SK-N-SH (cell line): ENCODE measurements at regions not wholly inside any gene's neighbourhood (a gene's known extent, or its start where the extent isn't known, plus 50 kb on each side); places are given as distances from the start of the nearest gene placed in this dataset.

Experiments used
- CTCF ChIA-PET: fragments of 300-600, 350-600 bp; formaldehyde crosslinking; extraction: SDS; loops from one replicate; lab custom pipeline; 2021; lab: Yijun Ruan, JAX
- POLR2A ChIA-PET: fragments of 350-600 bp; sonication (Branson Sonifier 250); formaldehyde crosslinking; extraction: SDS; loops from one replicate; lab custom pipeline; 2020; ENCODE audit warnings: antibody characterized with exemption, inconsistent platforms; lab: Yijun Ruan, JAX
- DNase-seq: peaks from one replicate; pipeline ENCODE4 v3.0.0; 2012
- H2AFZ ChIP-seq: fragments of 200-600 bp; sonication (generic); 2 replicates; pipeline ENCODE4 v1.8.1; 2016; ENCODE audit warnings: antibody characterized with exemption, mild to moderate bottlenecking, low read depth
- H3F3A ChIP-seq: fragments of 200-600 bp; sonication (generic); replicated peaks from 2 replicates; pipeline ENCODE3; 2016; ENCODE audit warnings: antibody characterized with exemption, mild to moderate bottlenecking; ENCODE audit not compliant: insufficient read depth
- H3K27ac ChIP-seq, 2 experiments: fragments of 200-500 bp in 1 of 2; fragments of 200-600 bp in 1 of 2; sonication (Bioruptor generic) in 1 of 2; sonication (generic), shearing (Covaris generic) in 1 of 2; 2 replicates each; pipeline versions ENCODE4 v1.5.1 to v1.6.1; 2014 to 2016; ENCODE audit warnings: low read depth in 2 of 2, inconsistent platforms in 1 of 2, low read length in 1 of 2, mild to moderate bottlenecking in 1 of 2, mixed read lengths in 1 of 2
- H3K27me3 ChIP-seq: fragments of 200-600 bp; sonication (generic), shearing (Covaris generic); 2 replicates; pipeline ENCODE4 v1.6.1; 2016; ENCODE audit warnings: mixed run types; ENCODE audit not compliant: insufficient read depth
- H3K36me3 ChIP-seq, 2 experiments: fragments of 200-500 bp in 1 of 2; fragments of 200-600 bp in 1 of 2; sonication (Bioruptor generic) in 1 of 2; sonication (generic) in 1 of 2; replicated peaks in 1 of 2; 2 replicates each; pipeline versions ENCODE3 to v1.5.1; 2014 to 2016; ENCODE audit warnings: low read length in 1 of 2, mild to moderate bottlenecking in 1 of 2; ENCODE audit not compliant: insufficient read depth in 2 of 2, control insufficient read depth in 1 of 2
- H3K4me1 ChIP-seq, 2 experiments: fragments of 200-500 bp in 1 of 2; fragments of 200-600 bp in 1 of 2; sonication (Bioruptor generic) in 1 of 2; sonication (generic), shearing (Covaris generic) in 1 of 2; 2 replicates each; pipeline versions ENCODE4 v1.5.1 to v1.6.1; 2014 to 2016; ENCODE audit warnings: low read depth in 1 of 2, low read length in 1 of 2, mixed run types in 1 of 2; ENCODE audit not compliant: insufficient read depth in 2 of 2, control insufficient read depth in 1 of 2
- H3K4me2 ChIP-seq: fragments of 200-600 bp; sonication (generic), shearing (Covaris generic); 2 replicates; pipeline ENCODE4 v1.6.1; 2017; ENCODE audit warnings: mixed run types
- H3K4me3 ChIP-seq, 2 experiments: fragments of 200-500 bp in 1 of 2; fragments of 200-600 bp in 1 of 2; sonication (Bioruptor generic) in 1 of 2; sonication (generic), shearing (Covaris generic) in 1 of 2; 2 replicates each; pipeline versions ENCODE4 v1.5.1 to v1.8.1; 2014 to 2016; ENCODE audit warnings: low read depth in 2 of 2, inconsistent platforms in 1 of 2, low read length in 1 of 2, mild to moderate bottlenecking in 1 of 2, mixed read lengths in 1 of 2, moderate library complexity in 1 of 2
- H3K79me2 ChIP-seq: fragments of 200-600 bp; sonication (generic); 2 replicates; pipeline ENCODE4 v1.8.1; 2017; ENCODE audit warnings: mild to moderate bottlenecking; ENCODE audit not compliant: insufficient read depth
- H3K9ac ChIP-seq: fragments of 200-600 bp; sonication (generic); 2 replicates; pipeline ENCODE4 v1.6.1; 2017; ENCODE audit warnings: mixed run types
- H3K9me2 ChIP-seq: fragments of 200-600 bp; sonication (generic); 2 replicates; pipeline ENCODE4 v1.6.1; 2017; ENCODE audit warnings: mixed run types
- H3K9me3 ChIP-seq: fragments of 200-600 bp; sonication (generic); 2 replicates; pipeline ENCODE4 v1.6.1; 2017; ENCODE audit warnings: mixed run types, mild to moderate bottlenecking, moderate library complexity
- H4K20me1 ChIP-seq: fragments of 200-600 bp; sonication (generic); 2 replicates; pipeline ENCODE4 v1.6.1; 2017; ENCODE audit warnings: mild to moderate bottlenecking, mixed run types; ENCODE audit not compliant: insufficient read depth
- EP300 ChIP-seq, 2 experiments: IDR thresholded peaks; 2 replicates each; pipeline versions ENCODE4 v1.4.0 to v1.6.1; 2012; ENCODE audit warnings: borderline replicate concordance in 1 of 2, low read depth in 1 of 2, low read length in 1 of 2
- EZH2phosphoT487 ChIP-seq: fragments of 200-600 bp; sonication (generic); IDR thresholded peaks from 2 replicates; pipeline ENCODE4 v1.6.1; 2017; ENCODE audit warnings: low read depth, mixed run types, mild to moderate bottlenecking, antibody characterized with exemption, moderate library complexity, borderline replicate concordance
- GABPA ChIP-seq: IDR thresholded peaks from 2 replicates; pipeline ENCODE4 v1.4.0; 2012; ENCODE audit warnings: low read depth, mild to moderate bottlenecking
- JUND ChIP-seq: IDR thresholded peaks from 2 replicates; pipeline ENCODE4 v1.4.0; 2012
- NFIC ChIP-seq: IDR thresholded peaks from 2 replicates; pipeline ENCODE4 v1.4.0; 2012; ENCODE audit warnings: borderline replicate concordance
- PBX3 ChIP-seq: IDR thresholded peaks from 2 replicates; pipeline ENCODE4; 2012
- RAD21 ChIP-seq: IDR thresholded peaks from 2 replicates; pipeline ENCODE4 v1.6.1; 2012; ENCODE audit warnings: mild to moderate bottlenecking, low read length
- REST ChIP-seq: IDR thresholded peaks from 2 replicates; pipeline ENCODE4 v1.6.1; 2012; ENCODE audit warnings: mild to moderate bottlenecking, low read depth, low read length, moderate library complexity
- RFX5 ChIP-seq: IDR thresholded peaks from 2 replicates; pipeline ENCODE4 v1.6.1; 2012; ENCODE audit warnings: mild to moderate bottlenecking, improper control_type of control experiment, low read length
- RXRA ChIP-seq: IDR thresholded peaks from 2 replicates; pipeline ENCODE4 v1.4.0; 2012; ENCODE audit warnings: low read depth, mild to moderate bottlenecking, borderline replicate concordance
- SMC3 ChIP-seq: IDR thresholded peaks from 2 replicates; pipeline ENCODE4 v1.6.1; 2012; ENCODE audit warnings: low read depth, low read length, improper control_type of control experiment
- TEAD4 ChIP-seq: IDR thresholded peaks from 2 replicates; pipeline ENCODE4 v1.4.0; 2012; ENCODE audit warnings: mild to moderate bottlenecking, borderline replicate concordance; ENCODE audit not compliant: insufficient read depth
- YY1 ChIP-seq: IDR thresholded peaks from 2 replicates; pipeline ENCODE4 v1.4.0; 2012; ENCODE audit warnings: low read depth, mild to moderate bottlenecking
- WGBS: methylation state at CpG from one replicate; pipeline ENCODE4 v1.1.6; 2017; ENCODE audit warnings: low lambda C conversion rate; 5-methylcytosine and 5-hydroxymethylcytosine counted together
- TF ChIP-seq, protein P1 (sequence below): fragments of 200-600 bp; sonication (generic); IDR thresholded peaks from 2 replicates; pipeline ENCODE4 v1.6.1; 2017; ENCODE audit warnings: antibody characterized with exemption, mild to moderate bottlenecking, moderate library complexity
- TF ChIP-seq, protein P2 (sequence below): fragments of 150-350 bp; IDR thresholded peaks from 2 replicates; pipeline ENCODE4 v1.6.1; 2016; ENCODE audit warnings: mild to moderate bottlenecking, low read depth, low read length

- TF ChIP-seq, protein P1, sequence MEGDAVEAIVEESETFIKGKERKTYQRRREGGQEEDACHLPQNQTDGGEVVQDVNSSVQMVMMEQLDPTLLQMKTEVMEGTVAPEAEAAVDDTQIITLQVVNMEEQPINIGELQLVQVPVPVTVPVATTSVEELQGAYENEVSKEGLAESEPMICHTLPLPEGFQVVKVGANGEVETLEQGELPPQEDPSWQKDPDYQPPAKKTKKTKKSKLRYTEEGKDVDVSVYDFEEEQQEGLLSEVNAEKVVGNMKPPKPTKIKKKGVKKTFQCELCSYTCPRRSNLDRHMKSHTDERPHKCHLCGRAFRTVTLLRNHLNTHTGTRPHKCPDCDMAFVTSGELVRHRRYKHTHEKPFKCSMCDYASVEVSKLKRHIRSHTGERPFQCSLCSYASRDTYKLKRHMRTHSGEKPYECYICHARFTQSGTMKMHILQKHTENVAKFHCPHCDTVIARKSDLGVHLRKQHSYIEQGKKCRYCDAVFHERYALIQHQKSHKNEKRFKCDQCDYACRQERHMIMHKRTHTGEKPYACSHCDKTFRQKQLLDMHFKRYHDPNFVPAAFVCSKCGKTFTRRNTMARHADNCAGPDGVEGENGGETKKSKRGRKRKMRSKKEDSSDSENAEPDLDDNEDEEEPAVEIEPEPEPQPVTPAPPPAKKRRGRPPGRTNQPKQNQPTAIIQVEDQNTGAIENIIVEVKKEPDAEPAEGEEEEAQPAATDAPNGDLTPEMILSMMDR = no peak
- TF ChIP-seq YY1 (no peak), GABPA (no peak), EZH2phosphoT487 (no peak), EP300 (IDR thresholded peaks at IDR 0.05; ENCODE audit: borderline replicate concordance in 1 of 2, low read depth in 1 of 2, low read length in 1 of 2) (no peak), JUND (no peak)
- TF ChIP-seq, protein P2, sequence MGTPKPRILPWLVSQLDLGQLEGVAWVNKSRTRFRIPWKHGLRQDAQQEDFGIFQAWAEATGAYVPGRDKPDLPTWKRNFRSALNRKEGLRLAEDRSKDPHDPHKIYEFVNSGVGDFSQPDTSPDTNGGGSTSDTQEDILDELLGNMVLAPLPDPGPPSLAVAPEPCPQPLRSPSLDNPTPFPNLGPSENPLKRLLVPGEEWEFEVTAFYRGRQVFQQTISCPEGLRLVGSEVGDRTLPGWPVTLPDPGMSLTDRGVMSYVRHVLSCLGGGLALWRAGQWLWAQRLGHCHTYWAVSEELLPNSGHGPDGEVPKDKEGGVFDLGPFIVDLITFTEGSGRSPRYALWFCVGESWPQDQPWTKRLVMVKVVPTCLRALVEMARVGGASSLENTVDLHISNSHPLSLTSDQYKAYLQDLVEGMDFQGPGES = no peak
These were observed 240.0 kb upstream of the NFE2L3 start (continued) for GRCh38 chr7:25911738-25912607.

- Histone ChIP-seq H3K27me3 (0 out of 2 replicates have a peak, but pooled peaks cover 5% of the 10 kb centered on the region), H3K36me3 (no peaks in the 10 kb centered on the region), H3F3A (no peaks in the 10 kb centered on the region), H2AFZ (no peak overlapping the region), H3K27ac (no peak overlapping the region), H4K20me1 (no peaks in the 10 kb centered on the region), H3K4me3 (no peak overlapping the region), H3K9me3 (no peaks in the 10 kb centered on the region), H3K4me1 (no peaks in the 10 kb centered on the region), H3K9ac (no peak overlapping the region), H3K9me2 (no peaks in the 10 kb centered on the region; the same call in 1 of the 2 replicates), H3K4me2 (no peak overlapping the region), H3K79me2 (no peaks in the 10 kb centered on the region)
- CTCF ChIA-PET = interaction anchor here (1.0 to 4.3 kb wide), 3 partner anchors 10 to 773 kb away, joined by 3 to 40 read pairs (median 3); no protein-coding TSS in a partner anchor
- no peak for TF ChIP-seq RXRA
- TF ChIP-seq EP300 (IDR thresholded peaks at IDR 0.05; ENCODE audit: borderline replicate concordance in 1 of 2, low read depth in 1 of 2, low read length in 1 of 2) = no peak
- no peak for TF ChIP-seq EZH2phosphoT487
- no peak for TF ChIP-seq TEAD4
- no peak for TF ChIP-seq RAD21
- TF ChIP-seq SMC3 = no peak
- no peak for TF ChIP-seq RFX5
- TF ChIP-seq, protein P2 = no peak
- TF ChIP-seq NFIC = no peak
- TF ChIP-seq REST = no peak
- TF ChIP-seq PBX3 = no peak
- POLR2A ChIA-PET = no interaction called here
- 24% methylated on average over 6 of the region's 6 CpGs for WGBS
- no peak for DNase-seq
These were observed 238.3 kb upstream of the NFE2L3 start for GRCh38 chr7:25913598-25914224.
